D721Med (cell line): ENCODE measurements at regions not wholly inside any gene's neighbourhood (a gene's known extent, or its start where the extent isn't known, plus 50 kb on each side); places are given as distances from the start of the nearest gene placed in this dataset.

Source experiments
- DNase-seq: peaks from one replicate; pipeline ENCODE4 v3.0.0; 2011; ENCODE audit warnings: low spot score; ENCODE audit not compliant: insufficient read length
- FAIRE-seq: peaks from 2 replicates; lab custom pipeline; 2011; peaks lifted over from hg19 to GRCh38; lab: Jason Lieb, UNC
- CTCF ChIP-seq: IDR thresholded peaks from 2 replicates; pipeline ENCODE4 v1.5.1; 2012; ENCODE audit warnings: mild to moderate bottlenecking, control low read depth; ENCODE audit not compliant: insufficient read depth; ENCODE audit errors: missing control alignments

DNA sequence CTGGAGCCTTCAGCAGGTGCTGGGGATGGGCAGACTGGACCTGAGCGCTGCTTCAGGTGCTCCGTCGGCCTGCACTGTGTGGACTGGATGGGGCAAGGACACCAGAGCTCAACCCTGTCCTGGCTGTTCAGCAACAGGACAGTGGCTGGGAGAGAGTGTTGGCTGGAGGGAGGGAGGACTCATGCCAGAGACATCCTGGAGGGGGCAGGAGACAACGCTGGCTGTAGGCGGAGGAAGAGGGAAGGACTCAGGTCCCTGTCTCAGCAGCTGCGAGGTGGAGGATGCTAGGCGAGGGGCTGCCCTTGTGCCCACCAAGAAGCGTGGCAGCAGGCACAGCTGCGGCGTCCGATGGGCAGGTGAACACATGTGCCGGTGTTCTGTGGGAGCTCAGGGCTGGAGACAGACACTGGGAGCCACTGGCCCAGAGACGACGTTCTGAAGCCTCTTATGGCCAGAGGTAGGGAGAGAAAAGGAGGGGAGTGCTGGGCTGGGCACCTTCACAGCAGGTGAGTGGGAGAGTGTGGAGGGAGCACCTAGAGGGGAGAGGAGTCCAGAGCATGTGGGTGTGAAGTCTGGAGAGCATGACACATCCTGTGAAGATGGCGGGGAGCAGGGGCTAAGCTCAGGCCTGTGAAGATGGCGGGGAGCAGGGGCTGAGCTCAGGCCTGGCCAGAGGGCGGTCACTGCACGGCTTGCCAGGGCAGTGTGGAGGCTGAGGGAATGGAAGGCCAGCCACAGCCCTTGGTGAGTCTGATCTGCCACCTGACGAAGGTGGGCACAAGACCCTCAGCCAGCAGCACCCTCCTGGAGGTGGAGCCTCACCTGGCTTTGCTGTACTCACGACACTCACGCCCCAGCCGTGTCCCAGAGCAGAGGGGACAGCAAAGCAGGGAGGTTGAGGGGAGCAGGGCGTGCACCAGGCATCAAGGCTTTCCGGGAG lies 79.1 kb upstream of the FCN1 start:
- FAIRE-seq = no peak
- no peak for TF ChIP-seq CTCF
- DNase-seq = no peak

- DNase-seq (no peak), FAIRE-seq (no peak)
- no peak for TF ChIP-seq CTCF
These were observed 83.0 kb upstream of the FCN1 start for GRCh38 chr9:135000647-135001245.

DNA sequence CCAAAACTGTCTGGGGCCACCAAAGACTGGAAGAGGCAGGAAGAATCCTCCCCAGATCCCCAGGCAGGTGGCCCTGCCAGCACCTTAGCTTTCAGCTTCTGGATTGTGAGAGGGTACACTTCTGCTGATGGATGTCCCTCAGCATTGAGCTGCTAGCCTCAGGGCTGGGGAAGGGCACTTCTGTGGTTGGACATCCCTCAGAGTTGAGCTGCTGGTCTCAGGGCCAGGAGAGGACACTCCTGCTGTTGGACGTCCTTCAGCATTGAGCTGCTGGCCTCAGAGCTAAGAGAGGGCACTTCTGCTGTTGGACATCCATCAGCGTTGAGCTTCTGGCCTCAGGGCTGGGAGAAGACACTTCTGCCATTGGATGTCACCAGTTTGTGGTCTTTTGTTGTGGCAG lies 83.8 kb upstream of the FCN1 start:
- no peak for TF ChIP-seq CTCF
- no peak for FAIRE-seq
- no peak for DNase-seq

DNA sequence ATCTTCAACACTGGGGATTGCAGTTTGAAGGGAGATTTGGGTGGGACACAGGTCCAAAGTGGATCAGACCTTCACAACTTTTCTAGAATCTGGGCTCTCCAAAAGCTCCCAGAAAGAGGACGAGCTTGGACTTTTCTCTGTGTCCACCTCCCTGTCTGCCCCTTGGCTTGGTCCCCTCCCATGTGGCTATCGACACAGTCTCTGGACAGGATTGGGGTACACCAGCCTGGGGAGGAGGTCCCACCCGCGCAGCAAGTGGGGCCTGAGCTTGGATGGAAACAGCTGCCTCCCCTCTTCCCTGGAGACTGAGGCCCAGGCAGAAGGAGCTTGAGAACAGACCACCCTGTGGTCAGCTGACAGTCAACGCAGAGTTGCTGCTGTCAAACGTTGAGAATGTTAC lies 84.6 kb upstream of the FCN1 start:
- TF ChIP-seq CTCF = no peak
- FAIRE-seq = no peak
- DNase-seq = no peak

- TF ChIP-seq CTCF = no peak
- FAIRE-seq = no peak
- no peak for DNase-seq
These were observed 84.7 kb upstream of the OLFM1 start for GRCh38 chr9:135002802-135003201.

DNA sequence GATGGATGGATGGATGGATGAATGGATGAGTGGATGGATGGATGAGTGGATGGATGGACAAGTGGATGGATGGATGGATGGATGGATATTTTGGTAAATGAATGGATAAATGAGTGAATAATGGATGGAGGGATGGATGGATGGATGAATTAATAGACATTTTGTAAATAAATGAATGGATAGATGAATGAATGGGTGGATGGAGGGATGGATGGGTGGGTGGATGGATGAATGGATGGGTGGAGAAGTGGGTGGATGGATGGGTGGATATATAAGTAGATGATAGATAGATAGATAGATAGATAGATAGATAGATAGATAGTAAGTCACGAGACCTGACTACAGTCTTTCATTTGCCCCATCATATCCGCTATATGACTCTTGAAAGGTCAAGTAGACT lies 82.7 kb upstream of the OLFM1 start:
- DNase-seq = no peak
- TF ChIP-seq CTCF = no peak
- FAIRE-seq = no peak
